Activated CD8-positive, alpha-beta memory T cell treated with anti-CD3 and anti-CD28 coated beads, Interleukin-2, amount 50 U/mL, for 24 hours (primary cell): ENCODE measurements at regions not wholly inside any gene's neighbourhood (a gene's known extent, or its start where the extent isn't known, plus 50 kb on each side); places are given as distances from the start of the nearest gene placed in this dataset.
"Not testable (repeated sequence)": the region's sequence is repeated elsewhere in the genome, so short reads cannot be mapped to it uniquely, and the experiment has no call there.

Experiments used
- DNase-seq: peaks from one replicate; pipeline ENCODE4 v3.0.0-alpha.2; 2020; ENCODE audit errors: extremely low read depth

- DNase-seq = not testable (repeated sequence)
These were observed 157.8 kb downstream of the MSN start for GRCh38 chrX:65825226-65825625.

GRCh38 chrX:65821721-65822496 lies 154.5 kb downstream of the MSN start:
- DNase-seq = no peak

- DNase-seq = not testable (repeated sequence)
These were observed 152.5 kb downstream of the MSN start for GRCh38 chrX:65819983-65820382.

GRCh38 chrX:65813245-65813644 lies 145.8 kb downstream of the MSN start:
- no peak for DNase-seq

GRCh38 chrX:65811558-65812228 lies 144.2 kb downstream of the MSN start:
- DNase-seq = no peak
